NCI-H1694 (cell line): ENCODE measurements at regions not wholly inside any gene's neighbourhood (a gene's known extent, or its start where the extent isn't known, plus 50 kb on each side); places are given as distances from the start of the nearest gene placed in this dataset.
"Not testable (repeated sequence)": the region's sequence is repeated elsewhere in the genome, so short reads cannot be mapped to it uniquely, and the experiment has no call there.

ENCODE experiments used
- DNase-seq: peaks from one replicate; lab custom pipeline; 2025; lab: John Stamatoyannopoulos, UW

DNA sequence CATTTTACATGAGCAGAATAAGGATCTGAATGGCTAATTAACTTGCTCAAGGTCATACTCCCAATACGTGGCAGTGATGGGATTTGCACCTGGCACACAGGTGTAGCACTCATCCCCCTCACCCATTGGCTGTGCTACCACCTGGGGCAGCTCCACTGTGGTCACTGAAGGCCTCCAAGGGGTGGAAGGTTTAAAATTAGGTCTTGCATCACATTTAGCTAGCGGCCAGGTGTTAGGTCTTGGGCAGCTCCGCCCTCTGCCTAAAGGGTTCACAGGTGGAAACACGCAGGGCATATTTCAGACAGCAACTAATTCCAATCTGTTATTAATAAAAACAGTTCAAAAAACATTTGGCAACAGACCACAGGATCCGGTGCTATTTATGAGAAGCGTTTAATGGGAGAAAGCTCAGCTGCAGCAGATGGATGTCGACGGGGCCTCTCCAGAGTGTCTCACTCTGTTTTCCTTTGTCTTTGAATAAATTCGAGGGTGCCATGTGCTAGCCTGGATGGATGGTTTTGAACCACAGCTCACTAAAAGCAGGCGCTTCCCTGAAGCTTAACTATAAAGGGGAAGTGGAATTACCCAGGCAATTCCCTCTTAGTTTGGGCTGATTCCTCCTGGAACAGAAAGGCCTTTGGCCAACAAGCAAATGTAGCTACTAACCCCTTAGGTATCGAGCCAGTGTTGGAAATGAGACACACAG is 1017.6 kb downstream of the TYW1 start:
- peak; percentile 98 for DNase-seq

DNA sequence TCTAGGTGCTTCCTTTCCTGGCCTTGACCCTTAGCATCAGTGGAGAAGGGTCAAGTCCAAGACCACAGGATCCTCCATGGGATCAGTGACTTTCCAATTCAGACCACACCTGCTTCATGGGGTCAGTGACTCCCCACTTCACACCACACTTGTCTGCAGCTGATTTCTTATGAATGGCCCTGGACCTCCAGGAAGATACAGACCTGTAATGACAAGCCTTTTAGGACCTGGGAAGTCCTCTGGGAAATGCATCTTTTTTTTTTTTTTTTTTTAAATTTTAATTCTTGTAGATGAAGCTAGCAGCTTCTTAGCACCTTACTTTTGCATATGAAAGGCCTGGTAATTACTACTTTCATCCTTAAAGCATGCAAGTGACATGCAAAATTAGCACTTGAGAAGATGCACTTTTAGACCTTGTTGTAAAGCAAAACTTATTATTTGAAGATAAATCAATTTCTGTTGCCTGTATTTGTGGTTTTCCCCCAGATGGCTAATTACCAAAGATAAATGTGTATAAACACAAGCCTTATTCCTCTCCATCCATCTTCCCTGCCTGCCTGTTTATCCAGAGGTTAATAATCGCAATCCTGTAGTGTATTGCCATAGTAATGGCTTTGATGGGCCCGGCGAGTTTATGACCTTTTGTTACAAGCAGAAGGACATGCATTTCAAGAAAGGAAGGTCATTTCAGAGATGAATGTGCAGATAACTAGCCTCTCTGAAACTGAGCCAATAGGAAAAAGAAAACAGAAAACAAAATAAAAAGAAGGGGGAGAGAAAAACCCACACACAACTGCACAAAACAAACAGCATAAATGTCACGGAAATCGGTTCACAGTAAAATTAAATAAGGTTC is 1018.7 kb downstream of the TYW1 start:
- peak; percentile 16 for DNase-seq

DNA sequence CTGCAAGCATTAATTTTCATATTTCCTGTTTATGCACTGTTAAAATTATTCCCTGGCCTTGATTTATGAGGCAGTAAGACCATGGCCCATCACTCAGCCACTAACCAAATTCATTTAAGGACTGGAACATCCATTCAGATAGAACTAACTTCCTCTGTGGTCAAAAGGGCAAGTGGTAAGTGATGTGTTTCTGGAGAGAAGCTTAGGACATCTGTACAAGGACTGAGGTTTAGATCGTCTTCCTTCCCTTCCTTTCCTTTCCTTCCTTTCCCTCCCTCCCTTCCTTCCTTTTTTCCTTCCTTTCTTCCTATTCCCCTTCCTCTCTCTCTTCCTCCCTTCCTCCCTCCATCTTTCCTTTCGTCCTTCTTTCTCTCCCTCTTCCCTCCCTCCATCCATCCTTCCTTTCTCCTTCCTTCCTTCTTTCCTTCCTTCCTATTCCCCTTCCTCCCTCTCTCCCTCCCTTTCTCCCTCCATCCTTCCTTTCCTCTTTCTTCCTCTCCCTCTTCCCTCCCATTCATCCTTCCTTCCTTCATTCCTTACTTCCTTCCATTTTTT is 1019.4 kb downstream of the TYW1 start:
- DNase-seq, result no peak

DNA sequence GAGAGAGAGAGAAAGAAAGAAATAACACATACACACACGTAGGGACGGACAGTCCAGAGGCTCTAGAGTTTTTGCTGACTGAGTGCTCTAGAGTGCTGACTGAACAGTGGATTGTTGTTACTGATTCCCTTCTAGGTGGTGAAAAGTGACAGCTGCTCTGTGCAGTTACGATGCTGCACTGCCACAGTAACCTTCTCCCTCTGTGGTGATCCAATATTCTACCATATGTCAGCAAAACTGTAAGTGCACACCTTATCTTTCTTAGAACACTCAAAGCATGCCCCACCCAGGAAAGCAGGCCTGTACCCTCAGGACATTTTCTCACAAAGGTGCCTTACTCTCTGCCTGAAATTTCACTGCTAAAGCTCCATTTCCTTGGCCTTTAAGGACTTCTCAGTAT is 1023.5 kb downstream of the TYW1 start:
- DNase-seq, result peak; percentile 64

DNA sequence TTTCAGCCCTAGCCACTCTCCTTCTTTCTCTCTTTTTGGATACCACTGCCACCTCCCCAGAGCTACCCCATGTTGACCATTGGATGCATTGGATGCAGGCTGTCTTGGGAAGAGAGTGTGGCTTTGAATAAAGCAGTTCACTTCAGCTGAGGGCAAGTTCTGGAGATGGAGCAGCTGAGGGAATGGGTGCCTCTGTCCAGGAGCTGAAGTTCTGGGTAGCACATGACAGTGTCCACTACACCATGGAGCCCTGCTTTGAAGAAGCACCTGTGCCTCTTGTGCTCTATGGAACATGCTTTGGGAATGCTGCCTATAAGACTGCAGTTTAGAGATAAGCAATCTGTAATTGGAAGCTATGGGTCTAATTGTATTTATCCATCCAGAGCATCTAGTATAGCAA is 1028.7 kb downstream of the TYW1 start:
- DNase-seq, result no peak

DNA sequence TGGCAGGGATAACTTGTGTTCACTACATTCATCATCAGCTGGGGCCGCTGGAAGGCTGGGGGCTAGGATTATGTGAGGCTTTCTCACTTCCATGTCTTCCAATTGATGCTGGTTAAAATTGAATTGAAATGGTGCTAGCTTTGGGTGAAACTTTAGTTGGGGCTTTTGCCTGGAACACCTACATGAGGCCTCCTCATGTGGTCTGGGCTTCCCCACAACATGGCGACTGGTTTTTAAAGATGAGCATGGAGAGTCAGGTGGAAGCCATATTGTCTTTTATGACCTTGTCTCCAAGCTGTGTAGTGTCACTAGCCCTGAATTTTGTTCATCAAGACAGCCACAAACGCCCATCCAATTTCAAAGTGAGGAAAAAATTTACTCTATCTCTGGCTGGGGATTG is 1033.9 kb downstream of the TYW1 start:
- DNase-seq, result no peak

DNA sequence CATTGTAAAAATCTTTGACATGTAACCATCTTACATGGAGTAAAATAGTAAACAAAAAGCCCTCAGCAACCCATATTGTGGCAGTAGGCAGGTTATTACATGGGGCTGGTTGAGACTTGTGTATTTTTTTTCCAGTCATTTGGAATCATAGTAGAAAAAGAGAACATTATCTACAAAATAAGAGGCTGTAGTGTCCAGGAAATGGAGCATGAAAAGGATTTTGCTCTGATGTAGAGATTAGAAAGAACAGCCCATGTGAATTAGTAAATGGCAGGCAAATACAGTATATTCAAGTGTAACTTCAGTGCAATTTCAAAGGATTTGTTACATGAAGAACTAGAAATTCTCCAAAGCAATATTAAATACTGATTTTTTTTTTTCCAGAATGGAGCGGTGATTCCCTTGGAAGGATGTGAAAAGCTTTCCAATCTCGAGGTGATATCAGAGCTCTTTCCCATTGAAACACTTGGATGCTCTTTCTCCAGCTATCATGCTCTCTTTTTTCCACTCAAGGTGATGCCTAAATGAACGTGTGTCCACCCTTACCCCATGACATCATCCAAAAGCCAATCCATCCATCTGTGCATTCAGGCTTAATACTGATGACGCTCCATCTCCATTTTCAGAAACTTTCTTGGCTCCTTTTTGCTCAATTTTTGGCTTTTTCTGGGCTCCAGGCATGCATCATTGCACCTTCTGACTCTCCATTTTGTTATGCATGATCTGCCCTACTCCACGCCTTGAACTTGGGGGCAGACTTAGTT is 1034.7 kb downstream of the TYW1 start:
- DNase-seq, result no peak

DNA sequence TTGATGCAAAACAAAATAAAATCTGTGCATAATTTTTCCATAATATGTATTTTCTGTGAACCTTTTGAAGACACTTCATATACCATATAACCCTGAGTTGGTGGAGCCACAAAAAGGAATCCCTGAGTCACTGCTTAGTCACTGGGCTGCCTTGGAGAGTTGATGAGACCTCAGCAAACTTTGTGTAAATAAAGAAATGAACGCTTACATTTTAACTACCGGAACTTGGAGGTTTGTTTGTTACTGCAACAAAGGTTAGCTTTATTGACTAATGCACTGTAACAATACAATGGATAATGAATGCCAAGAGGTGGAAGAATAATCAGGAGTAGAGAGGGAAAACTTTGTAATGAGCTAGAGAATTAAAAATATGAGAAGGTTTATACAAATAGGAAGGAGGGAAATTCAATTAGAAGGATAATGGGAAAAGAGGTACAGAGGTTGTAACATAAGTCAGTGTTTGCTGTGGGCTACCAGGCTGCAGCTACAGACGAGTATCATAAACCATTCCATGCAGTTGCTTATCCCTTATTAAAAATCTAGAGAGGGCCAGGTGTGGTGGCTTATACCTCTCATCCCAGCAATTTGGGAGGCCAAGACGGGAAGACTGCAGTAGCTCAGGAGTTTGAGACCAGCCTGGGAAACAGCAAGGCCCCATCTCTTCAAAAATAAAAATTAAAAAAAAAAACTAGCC is 1042.1 kb downstream of the TYW1 start:
- DNase-seq, result no peak

DNA sequence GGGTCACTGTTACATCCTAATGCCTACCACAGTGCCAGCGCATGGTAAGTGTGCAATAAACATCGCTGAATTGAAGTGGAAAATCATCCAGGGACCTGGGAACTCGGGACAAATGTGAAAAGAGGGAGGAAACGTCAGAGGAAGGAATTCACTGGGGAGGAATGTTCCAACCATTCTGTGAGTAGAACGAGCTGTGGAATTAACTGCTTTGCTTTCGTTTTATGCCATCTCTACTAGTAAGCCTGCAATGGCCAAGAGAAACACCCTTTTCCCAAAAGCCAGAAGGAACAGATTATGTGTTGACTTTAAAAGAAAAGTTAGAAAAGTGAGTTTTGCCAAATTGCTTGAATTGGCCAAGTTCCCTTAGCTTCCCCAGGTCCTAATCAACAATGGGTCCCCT is 1044.9 kb downstream of the TYW1 start:
- no peak for DNase-seq

DNA sequence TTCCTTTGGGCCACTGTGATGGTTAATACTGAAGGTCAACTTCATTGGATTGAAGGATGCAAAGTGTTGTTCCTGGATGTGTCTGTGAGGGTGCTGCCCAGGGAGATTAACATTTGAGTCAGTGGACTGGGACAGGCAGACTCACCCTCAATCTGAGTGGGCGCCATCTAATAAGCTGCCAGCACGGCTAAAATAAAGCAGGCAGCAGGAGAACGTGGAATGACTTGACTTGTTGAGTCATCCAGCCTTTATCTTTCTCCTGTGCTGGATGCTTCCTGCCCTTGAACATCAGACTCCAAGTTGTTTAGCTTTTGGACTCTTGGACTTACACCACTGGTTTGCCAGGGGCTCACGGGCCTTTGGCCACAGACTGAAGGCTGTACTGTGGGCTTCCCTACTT is 1046.9 kb downstream of the TYW1 start:
- no peak for DNase-seq

DNA sequence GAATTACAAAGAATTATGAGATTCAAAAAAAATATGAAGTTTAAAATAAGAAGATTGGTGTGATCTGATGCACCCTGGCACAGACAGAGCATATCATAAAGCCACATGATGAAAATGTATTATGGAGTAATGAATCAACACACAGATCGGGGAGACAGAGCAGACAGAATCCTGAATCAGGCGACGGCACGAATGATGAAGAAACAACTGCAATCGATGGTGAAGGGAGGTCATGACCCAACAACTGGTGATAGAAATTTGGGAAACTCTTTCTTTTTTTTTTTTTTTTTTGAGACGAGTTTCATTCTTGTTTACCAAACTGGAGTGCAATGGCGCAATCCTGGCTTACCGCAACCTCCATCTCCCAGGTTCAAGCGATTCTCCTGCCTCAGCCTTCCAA is 1054.0 kb downstream of the TYW1 start:
- DNase-seq, result no peak

DNA sequence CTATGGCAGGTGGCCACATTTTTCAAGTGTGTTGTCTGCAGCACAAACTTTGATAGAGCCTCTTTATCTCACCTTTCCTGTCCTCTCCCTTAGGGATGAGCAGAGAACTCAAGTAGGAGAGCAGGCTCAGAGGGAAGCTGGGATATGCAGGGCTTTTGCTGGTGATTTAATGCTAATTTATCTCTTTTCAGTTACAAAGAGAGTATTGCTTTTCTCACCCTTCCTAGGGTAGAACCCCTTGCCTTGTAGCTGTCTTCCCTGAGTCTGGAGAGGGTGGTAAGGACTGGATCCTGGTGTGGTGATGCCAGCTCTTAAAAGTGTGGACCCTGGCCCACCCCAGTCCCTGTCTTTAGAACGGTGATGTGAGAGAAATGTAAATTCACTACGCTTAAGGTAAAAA is 1061.4 kb downstream of the TYW1 start:
- DNase-seq, result no peak

DNA sequence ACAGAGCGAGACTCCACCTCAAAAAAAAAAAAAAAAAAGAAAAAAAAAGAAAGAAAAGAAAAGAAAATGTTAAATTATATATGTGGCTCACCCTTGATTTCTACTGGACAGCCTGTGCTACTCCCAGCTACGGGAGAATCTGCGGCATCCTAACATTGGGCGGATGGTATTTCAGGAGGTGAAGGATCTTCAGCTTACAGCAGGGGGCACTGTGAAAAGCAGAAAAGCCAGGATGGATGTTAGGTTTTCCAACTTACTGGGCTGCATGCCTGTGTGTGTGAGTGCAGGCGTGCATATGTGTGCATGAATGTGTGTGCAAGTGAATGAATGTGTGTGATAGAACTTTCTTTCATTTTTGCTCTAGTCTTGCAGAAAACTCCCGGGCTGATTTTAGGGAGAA is 1066.5 kb downstream of the TYW1 start:
- DNase-seq, result no peak

DNA sequence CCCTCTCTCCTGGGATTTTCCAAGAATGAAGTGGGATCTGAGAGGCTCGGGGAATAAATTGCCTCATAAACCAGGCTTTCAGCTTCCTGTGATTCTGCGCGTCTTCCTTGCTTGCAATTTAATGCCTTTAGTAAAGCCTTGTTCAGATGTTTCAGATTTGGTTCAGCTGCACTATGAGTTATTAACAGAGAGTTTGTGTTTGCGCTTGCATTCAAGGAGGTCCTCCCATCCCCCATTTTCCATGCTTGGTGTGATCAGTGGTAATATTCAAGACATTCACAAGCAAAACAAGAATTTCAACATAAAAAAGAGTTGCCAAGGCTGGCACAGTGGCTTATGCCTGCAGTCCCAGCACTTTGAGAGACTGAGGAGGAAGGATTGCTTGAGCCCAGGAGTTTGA is 1068.9 kb downstream of the TYW1 start:
- no peak for DNase-seq

DNA sequence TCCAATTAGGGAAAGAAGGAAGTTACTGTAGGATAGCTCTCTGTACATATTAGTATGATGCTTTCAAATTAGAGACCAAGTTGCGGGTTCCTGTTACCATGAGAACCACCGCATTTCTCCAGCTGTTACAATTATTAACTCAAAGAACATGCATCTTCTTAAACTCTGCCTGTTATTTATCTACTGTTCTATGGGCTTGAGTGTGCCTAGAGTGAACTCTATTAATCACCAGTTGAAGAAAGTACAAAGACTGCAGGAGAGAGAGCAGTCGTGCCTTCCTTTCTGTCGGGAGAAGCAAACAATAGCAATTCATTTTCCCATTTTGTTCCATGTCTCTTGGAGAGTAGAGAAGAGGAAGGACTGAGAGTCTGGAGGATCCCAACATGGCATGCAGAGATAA is 1071.2 kb downstream of the TYW1 start:
- DNase-seq, result no peak

DNA sequence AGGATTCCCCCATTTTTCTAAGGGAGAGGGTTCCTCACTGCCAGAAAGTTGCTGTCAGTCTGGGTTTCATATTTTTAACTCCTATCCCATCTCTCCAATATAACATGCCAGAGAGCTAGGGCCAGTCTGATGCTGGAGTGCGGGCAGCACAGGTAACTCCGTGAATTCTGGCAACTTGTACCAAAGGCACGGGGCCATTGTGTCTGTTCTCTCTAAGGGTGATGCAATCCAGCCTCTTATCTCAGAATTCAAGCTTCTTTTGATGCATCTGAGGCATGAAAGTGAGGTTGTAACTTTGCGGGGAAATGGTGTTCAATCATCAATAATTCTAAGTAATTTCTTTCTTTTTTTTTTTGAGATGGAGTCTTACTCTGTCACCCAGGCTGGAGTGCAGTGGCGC is 1074.4 kb downstream of the TYW1 start:
- DNase-seq, result no peak

DNA sequence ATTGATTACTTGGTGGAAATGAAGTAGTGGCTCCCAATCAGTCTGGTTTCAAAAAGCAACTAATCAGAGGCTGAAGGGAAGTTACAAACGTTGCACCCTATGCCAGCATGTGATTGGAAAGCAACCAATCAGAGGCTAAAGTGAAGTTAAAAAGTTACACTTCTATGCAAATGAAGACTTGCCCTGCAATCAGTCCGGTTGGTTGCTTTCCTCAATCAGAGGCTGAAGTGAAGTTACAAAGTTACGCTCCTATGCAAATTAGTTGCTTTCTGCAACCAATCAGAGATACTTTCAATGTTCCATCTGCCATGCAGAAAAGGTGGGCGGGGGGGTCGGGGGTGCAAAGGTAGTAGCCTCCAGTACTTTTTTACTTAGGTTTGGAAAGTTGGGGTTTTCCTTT is 1077.1 kb downstream of the TYW1 start:
- DNase-seq, result no peak

DNA sequence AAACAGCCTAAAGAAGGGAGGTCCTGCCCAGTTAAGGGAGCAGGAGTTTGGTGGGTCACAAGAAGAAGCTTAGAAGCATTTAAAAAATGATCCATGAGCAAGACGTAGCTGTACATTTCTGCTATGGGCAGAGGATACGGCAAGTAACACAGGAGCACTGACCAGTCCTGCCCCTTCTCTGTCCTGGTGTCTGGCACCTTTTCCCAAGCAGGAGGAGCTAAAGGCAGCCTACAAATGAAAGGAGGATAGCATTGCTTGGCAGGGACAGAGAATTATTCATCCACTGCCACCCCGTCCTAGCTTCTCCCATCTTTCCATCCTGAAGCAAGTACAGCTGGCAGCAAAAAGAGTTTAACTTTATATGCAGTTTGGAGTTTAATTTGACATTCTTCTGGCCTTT is 1077.6 kb downstream of the TYW1 start:
- DNase-seq, result no peak

DNA sequence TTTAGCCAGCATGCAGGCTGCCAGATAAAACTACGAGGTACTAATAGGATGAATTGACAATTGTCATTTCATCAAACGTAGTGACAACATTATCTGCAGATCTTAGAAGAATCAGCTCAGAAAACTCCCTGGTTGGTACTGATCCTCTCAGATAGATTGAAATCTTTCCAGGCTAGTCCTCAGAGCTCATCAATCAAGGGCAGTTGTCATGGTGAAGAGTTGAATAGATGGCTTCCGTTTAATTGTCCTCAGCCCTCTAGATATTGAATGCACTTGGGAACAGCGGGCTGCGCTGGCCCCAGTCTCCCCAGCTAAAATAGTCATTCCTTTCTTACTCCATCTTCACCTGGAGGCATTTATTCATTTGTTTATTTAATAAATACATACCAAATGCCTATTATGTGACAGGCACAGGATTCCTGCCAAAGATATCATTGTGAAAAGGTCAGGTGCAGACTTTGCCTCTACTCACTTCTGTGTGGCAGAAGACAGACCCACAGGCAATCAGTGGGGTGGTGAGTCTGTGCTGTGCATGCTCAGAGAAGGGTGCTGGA is 1081.6 kb downstream of the TYW1 start:
- DNase-seq, result no peak

DNA sequence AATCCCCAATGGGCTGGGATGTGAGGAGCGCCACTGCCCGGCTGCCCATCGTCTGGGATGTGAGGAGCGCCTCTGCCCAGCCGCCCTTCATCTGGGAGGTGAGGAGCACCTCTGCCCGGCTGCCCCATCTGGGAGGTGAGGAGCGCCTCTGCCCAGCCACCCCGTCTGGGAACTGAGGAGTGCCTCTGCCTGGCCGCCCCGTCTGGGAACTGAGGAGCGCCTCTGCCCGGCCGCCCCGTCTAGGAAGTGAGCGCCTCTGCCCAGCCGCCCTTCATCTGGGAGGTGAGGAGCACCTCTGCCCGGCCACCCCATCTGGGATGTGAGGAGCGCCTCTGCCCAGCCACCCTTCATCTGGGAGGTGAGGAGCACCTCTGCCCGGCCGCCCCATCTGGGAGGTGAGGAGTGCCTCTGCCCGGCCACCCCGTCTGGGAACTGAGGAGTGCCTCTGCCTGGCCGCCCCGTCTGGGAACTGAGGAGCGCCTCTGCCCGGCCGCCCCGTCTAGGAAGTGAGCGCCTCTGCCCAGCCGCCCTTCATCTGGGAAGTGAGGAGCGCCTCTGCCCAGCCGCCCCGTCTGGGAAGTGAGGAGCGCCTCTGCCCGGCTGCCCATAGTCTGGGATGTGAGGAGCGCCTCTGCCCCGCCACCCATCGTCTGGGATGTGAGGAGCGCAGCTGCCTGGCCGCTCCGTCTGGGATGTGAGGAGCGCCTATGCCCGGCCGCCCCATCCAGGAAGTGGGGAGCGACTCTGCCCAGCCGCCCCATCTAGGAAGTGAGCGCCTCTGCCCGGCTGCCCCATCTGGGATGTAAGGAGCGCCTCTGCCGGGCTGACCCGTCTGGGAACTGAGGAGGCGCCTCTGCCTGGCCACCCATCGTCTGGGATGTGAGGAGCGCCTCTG is 1085.7 kb downstream of the TYW1 start:
- DNase-seq, result not testable (repeated sequence)
